SK-N-SH treated with all-trans-retinoic acid at 6 μM for 48 hours (cell line): ENCODE measurements at regions not wholly inside any gene's neighbourhood (a gene's known extent, or its start where the extent isn't known, plus 50 kb on each side); places are given as distances from the start of the nearest gene placed in this dataset.

Experiments
- ATAC-seq: fragments of 200-7000 bp; cut with Tn5 transposase; 3 replicates; pipeline ENCODE4 v1.9.1; 2020; ENCODE audit warnings: mild to moderate bottlenecking, moderate library complexity
- ARNTL ChIP-seq: fragments of 450-650 bp; formaldehyde crosslinking; IDR thresholded peaks from 2 replicates; pipeline ENCODE4 v1.5.0; 2020; ENCODE audit warnings: low read depth, mild to moderate bottlenecking, moderate library complexity, borderline replicate concordance
- BACH2 ChIP-seq: fragments of 250-450 bp; sonication (Bioruptor Pico); IDR thresholded peaks from 2 replicates; pipeline ENCODE4 v1.9.0; 2021; ENCODE audit warnings: mild to moderate bottlenecking, borderline replicate concordance
- CREB5 ChIP-seq: fragments of 250-450 bp; sonication (Bioruptor Pico); IDR thresholded peaks from 2 replicates; pipeline ENCODE4 v1.5.1; 2020; ENCODE audit warnings: low read depth, mild to moderate bottlenecking, moderate library complexity
- CSDC2 ChIP-seq: fragments of 250-450 bp; sonication (Bioruptor Pico); IDR thresholded peaks from 2 replicates; pipeline ENCODE4 v1.5.0; 2020; ENCODE audit warnings: mild to moderate bottlenecking, moderate library complexity
- CSRNP3 ChIP-seq: fragments of 250-450 bp; sonication (Bioruptor Pico); IDR thresholded peaks from 2 replicates; pipeline ENCODE4 v1.5.1; 2021; ENCODE audit warnings: mild to moderate bottlenecking, moderate library complexity
- ESRRG ChIP-seq: fragments of 250-450 bp; sonication (Bioruptor Pico); IDR thresholded peaks from 2 replicates; pipeline ENCODE4 v1.6.1; 2021; ENCODE audit warnings: mild to moderate bottlenecking
- GLIS3 ChIP-seq: fragments of 250-450 bp; sonication (Bioruptor Pico); IDR thresholded peaks from 2 replicates; pipeline ENCODE4 v1.5.0; 2020; ENCODE audit warnings: mild to moderate bottlenecking, moderate library complexity
- ISL1 ChIP-seq: fragments of 250-450 bp; sonication (Bioruptor Pico); IDR thresholded peaks from 2 replicates; pipeline ENCODE4 v2.1.2; 2022; ENCODE audit warnings: mild to moderate bottlenecking, moderate library complexity
- OSR1 ChIP-seq: fragments of 250-450 bp; sonication (Bioruptor Pico); IDR thresholded peaks from 2 replicates; pipeline ENCODE4 v1.8.0; 2022; ENCODE audit warnings: moderate library complexity, mild to moderate bottlenecking, inconsistent platforms
- PATZ1 ChIP-seq: fragments of 250-450 bp; sonication (Bioruptor Pico); IDR thresholded peaks from 2 replicates; pipeline ENCODE4 v1.8.0; 2020; ENCODE audit warnings: mild to moderate bottlenecking, moderate library complexity, borderline replicate concordance
- POU6F1 ChIP-seq: fragments of 250-450 bp; sonication (Bioruptor Pico); IDR thresholded peaks from 2 replicates; pipeline ENCODE4 v1.8.0; 2021; ENCODE audit warnings: low read depth, mild to moderate bottlenecking, moderate library complexity, borderline replicate concordance
- PPARA ChIP-seq: fragments of 250-450 bp; sonication (Bioruptor Pico); IDR thresholded peaks from 2 replicates; pipeline ENCODE4 v1.5.0; 2020; ENCODE audit warnings: mild to moderate bottlenecking, borderline replicate concordance
- RARB ChIP-seq: fragments of 250-450 bp; sonication (Bioruptor Pico); IDR thresholded peaks from 2 replicates; pipeline ENCODE4 v1.8.0; 2021; ENCODE audit warnings: mild to moderate bottlenecking, moderate library complexity
- SNAI2 ChIP-seq: fragments of 250-450 bp; sonication (Bioruptor Pico); IDR thresholded peaks from 2 replicates; pipeline ENCODE4 v1.5.0; 2020; ENCODE audit warnings: mild to moderate bottlenecking, moderate library complexity
- TOX ChIP-seq: fragments of 250-450 bp; sonication (Bioruptor Pico); IDR thresholded peaks from 2 replicates; pipeline ENCODE4 v1.8.0; 2021; ENCODE audit warnings: mild to moderate bottlenecking, moderate library complexity, borderline replicate concordance
- TSHZ2 ChIP-seq: fragments of 250-450 bp; sonication (Bioruptor Pico); IDR thresholded peaks from 2 replicates; pipeline ENCODE4 v1.5.0; 2020; ENCODE audit warnings: mild to moderate bottlenecking, moderate library complexity
- ZFP3 ChIP-seq: fragments of 250-450 bp; sonication (Bioruptor Pico); IDR thresholded peaks from 2 replicates; pipeline ENCODE4 v1.5.0; 2020; ENCODE audit warnings: mild to moderate bottlenecking, moderate library complexity
- ZFP30 ChIP-seq: fragments of 450-650 bp; formaldehyde crosslinking; IDR thresholded peaks from 2 replicates; pipeline ENCODE4 v1.5.0; 2022; ENCODE audit warnings: mild to moderate bottlenecking, moderate library complexity
- ZNF565 ChIP-seq: fragments of 450-650 bp; formaldehyde crosslinking; conservative IDR thresholded peaks from 2 replicates; pipeline ENCODE4 v1.5.0; 2020; ENCODE audit warnings: low read depth, mild to moderate bottlenecking, moderate library complexity
- ZNF8 ChIP-seq: fragments of 450-650 bp; formaldehyde crosslinking; IDR thresholded peaks from 2 replicates; pipeline ENCODE4 v1.5.0; 2020; ENCODE audit warnings: mild to moderate bottlenecking, moderate library complexity

- no peak for TF ChIP-seq CSDC2 (CRISPR knock-in tag)
- TF ChIP-seq PPARA (CRISPR knock-in tag): no peak
- TF ChIP-seq SNAI2 (CRISPR knock-in tag): no peak
- TF ChIP-seq TSHZ2 (CRISPR knock-in tag): no peak
- no peak for TF ChIP-seq PATZ1
- TF ChIP-seq OSR1 (CRISPR knock-in tag): no peak
- no peak for TF ChIP-seq ARNTL (CRISPR knock-in tag)
- no peak for TF ChIP-seq BACH2
- no peak for TF ChIP-seq ZNF565 (CRISPR knock-in tag)
- no peak for TF ChIP-seq ESRRG (CRISPR knock-in tag)
- no peak for TF ChIP-seq ZNF8 (CRISPR knock-in tag)
- TF ChIP-seq, all 23 proteins: peak for 0
- ATAC-seq: no peak
Measured at GRCh38 chr19:28136796-28137195, 1076.2 kb downstream of the UQCRFS1 start.

GRCh38 chr19:28135825-28136224, 1077.1 kb downstream of the UQCRFS1 start:
- TF ChIP-seq ISL1 (CRISPR knock-in tag) (no peak), PATZ1 (no peak), ZFP3 (CRISPR knock-in tag) (no peak), RARB (CRISPR knock-in tag) (no peak), CSRNP3 (CRISPR knock-in tag) (no peak), PPARA (CRISPR knock-in tag) (no peak), TSHZ2 (CRISPR knock-in tag) (no peak), ZNF565 (CRISPR knock-in tag) (no peak), TOX (CRISPR knock-in tag) (no peak), GLIS3 (CRISPR knock-in tag) (no peak), CREB5 (CRISPR knock-in tag) (no peak), POU6F1 (CRISPR knock-in tag) (no peak), SNAI2 (CRISPR knock-in tag) (no peak), CSDC2 (CRISPR knock-in tag) (no peak), ZFP30 (no peak)
- TF ChIP-seq, all 23 proteins: peak for 0
- ATAC-seq: no peak
